Esophagus muscularis mucosa (tissue), 4 donors: ENCODE measurements at regions not wholly inside any gene's neighbourhood (a gene's known extent, or its start where the extent isn't known, plus 50 kb on each side); places are given as distances from the start of the nearest gene placed in this dataset.
"Not testable (repeated sequence)": the region's sequence is repeated elsewhere in the genome, so short reads cannot be mapped to it uniquely, and the experiment has no call there.

Experiments
- DNase-seq: peaks from one replicate; pipeline ENCODE4 v3.0.0-alpha.2; 2017; ENCODE audit errors: extremely low spot score
- H3K27ac ChIP-seq, 4 donors: fragments of 200-600 bp; sonication (generic); replicated peaks in 1 of 4; 1 replicate in 3 of 4; 2 replicates in 1 of 4; pipeline ENCODE4 v1.5.1; 2016 to 2019; ENCODE audit warnings: mild to moderate bottlenecking in 1 of 4
- H3K27me3 ChIP-seq, 4 donors: fragments of 200-600 bp; sonication (generic); one replicate each; pipeline versions ENCODE4 v1.5.1 to v1.6.0; 2016 to 2019
- H3K36me3 ChIP-seq, 4 donors: fragments of 200-600 bp; sonication (generic); one replicate each; pipeline ENCODE4 v1.5.1; 2016 to 2019
- H3K4me1 ChIP-seq, 4 donors: fragments of 200-600 bp; sonication (generic); one replicate each; pipeline ENCODE4 v1.5.1; 2016 to 2019
- H3K4me3 ChIP-seq, 4 donors: fragments of 200-600 bp; sonication (generic); 1 replicate in 2 of 4; 2 replicates in 2 of 4; pipeline ENCODE4 v1.5.1; 2016 to 2019; ENCODE audit warnings: mild to moderate bottlenecking in 4 of 4, moderate library complexity in 1 of 4
- H3K9me3 ChIP-seq, 4 donors: fragments of 200-600 bp; sonication (generic); 1 replicate in 3 of 4; 2 replicates in 1 of 4; pipeline ENCODE4 v1.5.1; 2016 to 2019
- EP300 ChIP-seq: sonication (generic); formaldehyde crosslinking; IDR thresholded peaks from one replicate; pipeline ENCODE4 v1.6.1; 2017; ENCODE audit warnings: antibody characterized with exemption
- POLR2A ChIP-seq: fragments of 450-650 bp; IDR thresholded peaks from one replicate; pipeline ENCODE4 v1.6.1; 2017; ENCODE audit warnings: antibody characterized with exemption, moderate library complexity, mild to moderate bottlenecking, low read depth
- POLR2AphosphoS5 ChIP-seq, 2 donors: sonication (generic); formaldehyde crosslinking; IDR thresholded peaks; one replicate each; pipeline ENCODE4 v1.6.1; 2017; ENCODE audit warnings: antibody characterized with exemption in 2 of 2
- WGBS: methylation state at CpG from one replicate; pipeline ENCODE4 v1.1.5; 2018; 5-methylcytosine and 5-hydroxymethylcytosine counted together
- intact Hi-C: fragments of 100-400 bp; cut with DNase I; formaldehyde crosslinking; loops from one replicate; pipeline ENCODE4 v1.15.1; 2023
- TF ChIP-seq, protein P1 (sequence below), 3 experiments: fragments of 200-600 bp in 2 of 3; fragments of 450-650 bp in 1 of 3; sonication (generic) in 2 of 3; IDR thresholded peaks; one replicate each; pipeline ENCODE4 v1.5.1; 2017 to 2019; ENCODE audit warnings: antibody characterized with exemption in 3 of 3, mild to moderate bottlenecking in 2 of 3, moderate library complexity in 1 of 3

- no peaks in the 10 kb centered on the region for H3K27me3 ChIP-seq
- DNase-seq, result no peak
- intact Hi-C loops, result no loop called here
- H3K4me3 ChIP-seq, result no peak overlapping the region
- peaks cover 0 to 18% (median 4%) of the 10 kb centered on the region in 4 donors for H3K4me1 ChIP-seq
- TF ChIP-seq EP300 (no peak), POLR2AphosphoS5 (IDR thresholded peaks at IDR 0.05) (no peak), POLR2A (no peak)
- TF ChIP-seq, protein P1, sequence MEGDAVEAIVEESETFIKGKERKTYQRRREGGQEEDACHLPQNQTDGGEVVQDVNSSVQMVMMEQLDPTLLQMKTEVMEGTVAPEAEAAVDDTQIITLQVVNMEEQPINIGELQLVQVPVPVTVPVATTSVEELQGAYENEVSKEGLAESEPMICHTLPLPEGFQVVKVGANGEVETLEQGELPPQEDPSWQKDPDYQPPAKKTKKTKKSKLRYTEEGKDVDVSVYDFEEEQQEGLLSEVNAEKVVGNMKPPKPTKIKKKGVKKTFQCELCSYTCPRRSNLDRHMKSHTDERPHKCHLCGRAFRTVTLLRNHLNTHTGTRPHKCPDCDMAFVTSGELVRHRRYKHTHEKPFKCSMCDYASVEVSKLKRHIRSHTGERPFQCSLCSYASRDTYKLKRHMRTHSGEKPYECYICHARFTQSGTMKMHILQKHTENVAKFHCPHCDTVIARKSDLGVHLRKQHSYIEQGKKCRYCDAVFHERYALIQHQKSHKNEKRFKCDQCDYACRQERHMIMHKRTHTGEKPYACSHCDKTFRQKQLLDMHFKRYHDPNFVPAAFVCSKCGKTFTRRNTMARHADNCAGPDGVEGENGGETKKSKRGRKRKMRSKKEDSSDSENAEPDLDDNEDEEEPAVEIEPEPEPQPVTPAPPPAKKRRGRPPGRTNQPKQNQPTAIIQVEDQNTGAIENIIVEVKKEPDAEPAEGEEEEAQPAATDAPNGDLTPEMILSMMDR (IDR thresholded peaks at IDR 0.05), result no peak
- H3K9me3 ChIP-seq, result no peaks in the 10 kb centered on the region
- H3K36me3 ChIP-seq, result peaks cover 50 to 67% (median 58%) of the 10 kb centered on the region in 4 donors
- WGBS, result 94% methylated on average over 4 of the region's 4 CpGs
- no peak overlapping the region for H3K27ac ChIP-seq
Observed at GRCh38 chr6:144439016-144439415, 153.9 kb downstream of the UTRN start.

DNA sequence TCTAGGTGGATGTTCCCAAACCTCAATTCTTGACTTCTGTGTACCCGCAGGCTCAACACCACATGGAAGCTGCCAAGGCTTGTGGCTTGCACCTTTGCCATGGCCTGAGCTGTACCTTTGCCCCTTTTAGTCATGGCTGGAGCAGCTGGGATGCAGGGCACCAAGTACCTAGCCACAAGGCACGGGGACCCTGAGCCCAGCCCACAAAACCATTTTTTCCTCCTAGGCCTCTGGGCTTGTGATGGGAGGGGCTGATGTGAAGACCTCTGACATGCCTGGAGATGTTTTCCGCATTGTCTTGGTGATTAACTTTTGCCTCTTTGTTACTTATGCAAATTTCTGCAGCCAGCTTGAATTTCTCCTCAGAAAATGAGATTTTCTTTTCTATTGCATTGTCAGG lies 156.7 kb downstream of the UTRN start:
- peaks cover 51 to 77% (median 61%) of the 10 kb centered on the region in 4 donors for H3K36me3 ChIP-seq
- H3K4me3 ChIP-seq, intact Hi-C loops, H3K27ac ChIP-seq, H3K9me3 ChIP-seq, DNase-seq, H3K4me1 ChIP-seq, H3K27me3 ChIP-seq: not testable (repeated sequence)
- WGBS, result 93% methylated on average over 3 of the region's 3 CpGs

DNA sequence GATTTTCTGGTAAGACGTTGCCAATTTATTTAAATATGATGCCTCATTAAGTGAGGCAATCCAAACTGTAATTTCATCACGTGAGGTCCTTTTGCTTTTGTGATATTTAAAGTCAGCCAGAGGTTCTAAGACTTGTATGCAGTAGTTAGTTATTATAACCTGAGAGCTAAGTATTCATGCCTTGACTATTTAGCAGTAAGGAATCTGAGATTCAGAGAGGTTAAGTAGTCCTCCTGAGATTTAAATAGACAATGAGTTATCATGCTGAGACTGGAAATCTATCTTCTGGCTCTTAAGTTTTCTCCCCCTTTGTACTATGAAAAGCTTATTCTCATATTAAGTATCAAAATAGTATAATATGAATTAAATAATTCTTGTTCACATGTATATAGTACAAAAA lies 158.0 kb downstream of the UTRN start:
- H3K4me3 ChIP-seq, result no peak overlapping the region
- H3K36me3 ChIP-seq, result peaks cover 44 to 77% (median 57%) of the 10 kb centered on the region in 4 donors
- no peaks in the 10 kb centered on the region for H3K27me3 ChIP-seq
- intact Hi-C loops, result no loop called here
- H3K9me3 ChIP-seq, result no peaks in the 10 kb centered on the region
- 87% methylated on average over 2 of the region's 2 CpGs for WGBS
- H3K4me1 ChIP-seq, result no peaks in the 10 kb centered on the region
- H3K27ac ChIP-seq, result no peak overlapping the region
- TF ChIP-seq EP300 (no peak), POLR2AphosphoS5 (IDR thresholded peaks at IDR 0.05) (no peak), POLR2A (no peak)
- TF ChIP-seq, protein P1 (IDR thresholded peaks at IDR 0.05), result no peak
- no peak for DNase-seq

GRCh38 chr6:144447472-144447871 lies 162.3 kb downstream of the UTRN start:
- no peak for TF ChIP-seq POLR2AphosphoS5 (IDR thresholded peaks at IDR 0.05)
- TF ChIP-seq, protein P1 (IDR thresholded peaks at IDR 0.05), result no peak
- no peak for TF ChIP-seq EP300
- no peak for TF ChIP-seq POLR2A
- Histone ChIP-seq H3K27ac (no peak overlapping the region), H3K36me3 (peaks cover 7 to 74% (median 49%) of the 10 kb centered on the region in 4 donors), H3K9me3 (no peaks in the 10 kb centered on the region), H3K27me3 (no peaks in the 10 kb centered on the region), H3K4me3 (no peak overlapping the region), H3K4me1 (no peaks in the 10 kb centered on the region)
- WGBS, result 75% methylated on average over 1 of the region's 1 CpG
- DNase-seq, result no peak
- intact Hi-C loops, result no loop called here

GRCh38 chr6:144449218-144449617 lies 164.1 kb downstream of the UTRN start:
- intact Hi-C loops, result no loop called here
- Histone ChIP-seq H3K27ac (no peak overlapping the region), H3K27me3 (no peaks in the 10 kb centered on the region), H3K4me1 (no peaks in the 10 kb centered on the region), H3K4me3 (no peak overlapping the region), H3K9me3 (no peaks in the 10 kb centered on the region), H3K36me3 (peaks cover 7 to 70% (median 53%) of the 10 kb centered on the region in 4 donors)
- no peak for DNase-seq
- WGBS, result 94% methylated on average over 7 of the region's 7 CpGs
- TF ChIP-seq POLR2AphosphoS5 (IDR thresholded peaks at IDR 0.05), result no peak
- TF ChIP-seq EP300, result no peak

DNA sequence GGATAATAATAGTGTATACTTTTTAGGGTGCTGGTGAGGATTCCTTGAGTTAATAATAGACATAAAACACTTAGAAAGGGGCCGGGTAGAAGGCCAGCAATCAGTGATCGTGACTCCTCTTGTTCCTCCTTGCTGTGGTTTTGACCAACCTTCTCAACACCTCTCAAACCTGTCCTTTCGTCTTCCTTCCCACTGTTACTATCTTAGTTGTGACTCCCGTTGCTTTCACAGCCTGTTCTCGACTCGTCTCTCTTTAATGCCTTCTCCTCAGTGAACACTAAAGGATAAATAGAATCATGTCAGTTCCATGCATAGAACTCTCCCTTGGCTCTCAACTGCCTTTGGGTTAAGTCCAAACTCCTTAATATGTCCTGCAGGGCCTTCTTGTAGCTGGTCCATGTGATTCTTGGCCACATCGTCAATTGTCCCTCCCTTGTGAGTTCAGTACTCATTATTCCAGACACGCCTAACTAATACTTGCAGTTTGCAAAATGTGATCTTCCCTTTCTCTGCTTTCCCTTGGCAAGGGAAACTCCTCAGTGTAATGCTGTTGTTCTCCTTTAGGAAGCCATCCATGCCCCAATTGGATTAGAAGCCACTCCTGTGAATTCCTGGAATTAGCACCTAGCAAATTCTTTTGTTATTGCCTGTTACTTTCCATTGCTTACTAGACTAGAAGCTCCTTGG lies 164.9 kb downstream of the UTRN start:
- no peak overlapping the region for H3K4me3 ChIP-seq
- DNase-seq, result no peak
- intact Hi-C loops, result no loop called here
- no peaks in the 10 kb centered on the region for H3K9me3 ChIP-seq
- no peak overlapping the region for H3K27ac ChIP-seq
- H3K36me3 ChIP-seq, result peaks cover 7 to 71% (median 46%) of the 10 kb centered on the region in 4 donors
- H3K4me1 ChIP-seq, result no peaks in the 10 kb centered on the region
- TF ChIP-seq POLR2A, result no peak
- TF ChIP-seq, protein P1 (IDR thresholded peaks at IDR 0.05), result no peak
- no peak for TF ChIP-seq POLR2AphosphoS5 (IDR thresholded peaks at IDR 0.05)
- no peak for TF ChIP-seq EP300
- no peaks in the 10 kb centered on the region for H3K27me3 ChIP-seq
- WGBS, result 83% methylated on average over 8 of the region's 8 CpGs
